ENCODE measurements at regions not wholly inside any gene's neighbourhood (a gene's known extent, or its start where the extent isn't known, plus 50 kb on each side); places are given as distances from the start of the nearest gene placed in this dataset.

- TF ChIP-seq GRHL2 (CRISPR knock-in tag; IDR thresholded peaks at IDR 0.05; ENCODE audit: insufficient replicate concordance, severe bottlenecking) (no peak), ZNF423 (CRISPR knock-in tag; IDR thresholded peaks at IDR 0.05) (no peak), ZNF425 (CRISPR knock-in tag; conservative IDR thresholded peaks at IDR 0.05) (no peak)
Measured at GRCh38 chr14:97298736-97299135, 501.6 kb downstream of the VRK1 start (continued).

- DNase-seq (ENCODE audit: low spot score), result peak; percentile 43
- Mint-ChIP-seq H3K36me3 (no peaks in the 10 kb centered on the region), H3K27me3 (ENCODE audit: low read depth) (no peaks in the 10 kb centered on the region), H3K4me3 (no peak overlapping the region), H3K9me3 (no peaks in the 10 kb centered on the region), H3K27ac (no peak overlapping the region), H3K4me1 (peaks cover 26% of the 10 kb centered on the region)
- ChIA-PET CTCF (interaction anchor here (0.6 to 1.5 kb wide), 3 partner anchors 67 to 281 kb away, joined by 3 read pairs; no protein-coding TSS in a partner anchor), POLR2A (no interaction called here)
- peak; percentile 78 for ATAC-seq
- TF ChIP-seq GABPB1 (CRISPR knock-in tag; IDR thresholded peaks at IDR 0.05) (no peak), ZNF416 (CRISPR knock-in tag; IDR thresholded peaks at IDR 0.05) (no peak), AR (CRISPR knock-in tag; IDR thresholded peaks at IDR 0.05) (no peak), TCF7 (CRISPR knock-in tag; IDR thresholded peaks at IDR 0.05; ENCODE audit: low read depth) (no peak), TEAD1 (CRISPR knock-in tag; IDR thresholded peaks at IDR 0.05) (no peak), GTF2I (CRISPR knock-in tag; conservative IDR thresholded peaks at IDR 0.05) (no peak), IRF2 (CRISPR knock-in tag; IDR thresholded peaks at IDR 0.05; ENCODE audit: borderline replicate concordance, low read depth) (no peak), ZSCAN18 (CRISPR knock-in tag; IDR thresholded peaks at IDR 0.05) (no peak), FOXK1 (CRISPR knock-in tag; IDR thresholded peaks at IDR 0.05) (no peak), ZNF138 (CRISPR knock-in tag; conservative IDR thresholded peaks at IDR 0.05) (no peak), PRDM15 (CRISPR knock-in tag; IDR thresholded peaks at IDR 0.05) (no peak), E2F4 (CRISPR knock-in tag; IDR thresholded peaks at IDR 0.05; ENCODE audit: borderline replicate concordance, low read depth) (no peak), FOXJ3 (CRISPR knock-in tag; IDR thresholded peaks at IDR 0.05; ENCODE audit: borderline replicate concordance) (no peak)
- TF ChIP-seq, protein P1, sequence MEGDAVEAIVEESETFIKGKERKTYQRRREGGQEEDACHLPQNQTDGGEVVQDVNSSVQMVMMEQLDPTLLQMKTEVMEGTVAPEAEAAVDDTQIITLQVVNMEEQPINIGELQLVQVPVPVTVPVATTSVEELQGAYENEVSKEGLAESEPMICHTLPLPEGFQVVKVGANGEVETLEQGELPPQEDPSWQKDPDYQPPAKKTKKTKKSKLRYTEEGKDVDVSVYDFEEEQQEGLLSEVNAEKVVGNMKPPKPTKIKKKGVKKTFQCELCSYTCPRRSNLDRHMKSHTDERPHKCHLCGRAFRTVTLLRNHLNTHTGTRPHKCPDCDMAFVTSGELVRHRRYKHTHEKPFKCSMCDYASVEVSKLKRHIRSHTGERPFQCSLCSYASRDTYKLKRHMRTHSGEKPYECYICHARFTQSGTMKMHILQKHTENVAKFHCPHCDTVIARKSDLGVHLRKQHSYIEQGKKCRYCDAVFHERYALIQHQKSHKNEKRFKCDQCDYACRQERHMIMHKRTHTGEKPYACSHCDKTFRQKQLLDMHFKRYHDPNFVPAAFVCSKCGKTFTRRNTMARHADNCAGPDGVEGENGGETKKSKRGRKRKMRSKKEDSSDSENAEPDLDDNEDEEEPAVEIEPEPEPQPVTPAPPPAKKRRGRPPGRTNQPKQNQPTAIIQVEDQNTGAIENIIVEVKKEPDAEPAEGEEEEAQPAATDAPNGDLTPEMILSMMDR (IDR thresholded peaks at IDR 0.05), result no peak
- TF ChIP-seq, protein P2, sequence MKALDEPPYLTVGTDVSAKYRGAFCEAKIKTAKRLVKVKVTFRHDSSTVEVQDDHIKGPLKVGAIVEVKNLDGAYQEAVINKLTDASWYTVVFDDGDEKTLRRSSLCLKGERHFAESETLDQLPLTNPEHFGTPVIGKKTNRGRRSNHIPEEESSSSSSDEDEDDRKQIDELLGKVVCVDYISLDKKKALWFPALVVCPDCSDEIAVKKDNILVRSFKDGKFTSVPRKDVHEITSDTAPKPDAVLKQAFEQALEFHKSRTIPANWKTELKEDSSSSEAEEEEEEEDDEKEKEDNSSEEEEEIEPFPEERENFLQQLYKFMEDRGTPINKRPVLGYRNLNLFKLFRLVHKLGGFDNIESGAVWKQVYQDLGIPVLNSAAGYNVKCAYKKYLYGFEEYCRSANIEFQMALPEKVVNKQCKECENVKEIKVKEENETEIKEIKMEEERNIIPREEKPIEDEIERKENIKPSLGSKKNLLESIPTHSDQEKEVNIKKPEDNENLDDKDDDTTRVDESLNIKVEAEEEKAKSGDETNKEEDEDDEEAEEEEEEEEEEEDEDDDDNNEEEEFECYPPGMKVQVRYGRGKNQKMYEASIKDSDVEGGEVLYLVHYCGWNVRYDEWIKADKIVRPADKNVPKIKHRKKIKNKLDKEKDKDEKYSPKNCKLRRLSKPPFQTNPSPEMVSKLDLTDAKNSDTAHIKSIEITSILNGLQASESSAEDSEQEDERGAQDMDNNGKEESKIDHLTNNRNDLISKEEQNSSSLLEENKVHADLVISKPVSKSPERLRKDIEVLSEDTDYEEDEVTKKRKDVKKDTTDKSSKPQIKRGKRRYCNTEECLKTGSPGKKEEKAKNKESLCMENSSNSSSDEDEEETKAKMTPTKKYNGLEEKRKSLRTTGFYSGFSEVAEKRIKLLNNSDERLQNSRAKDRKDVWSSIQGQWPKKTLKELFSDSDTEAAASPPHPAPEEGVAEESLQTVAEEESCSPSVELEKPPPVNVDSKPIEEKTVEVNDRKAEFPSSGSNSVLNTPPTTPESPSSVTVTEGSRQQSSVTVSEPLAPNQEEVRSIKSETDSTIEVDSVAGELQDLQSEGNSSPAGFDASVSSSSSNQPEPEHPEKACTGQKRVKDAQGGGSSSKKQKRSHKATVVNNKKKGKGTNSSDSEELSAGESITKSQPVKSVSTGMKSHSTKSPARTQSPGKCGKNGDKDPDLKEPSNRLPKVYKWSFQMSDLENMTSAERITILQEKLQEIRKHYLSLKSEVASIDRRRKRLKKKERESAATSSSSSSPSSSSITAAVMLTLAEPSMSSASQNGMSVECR (CRISPR knock-in tag; IDR thresholded peaks at IDR 0.05; ENCODE audit: borderline replicate concordance), result no peak
Measured at GRCh38 chr14:97299661-97300060, 502.5 kb downstream of the VRK1 start.

Measured in WTC11 (cell line).